ENCODE measurements at regions not wholly inside any gene's neighbourhood (a gene's known extent, or its start where the extent isn't known, plus 50 kb on each side); places are given as distances from the start of the nearest gene placed in this dataset.

GRCh38 chr2:177024765-177025164 lies 187.8 kb upstream of the HNRNPA3 start:
- TF ChIP-seq GATA3 (IDR thresholded peaks at IDR 0.05; ENCODE audit: low read depth, low read length) (no peak), GATA2 (IDR thresholded peaks at IDR 0.05; ENCODE audit: low read depth, low read length) (no peak)

Data from SH-SY5Y (cell line).